HepG2 (cell line): ENCODE measurements at regions not wholly inside any gene's neighbourhood (a gene's known extent, or its start where the extent isn't known, plus 50 kb on each side); places are given as distances from the start of the nearest gene placed in this dataset.

Experiments used
- ATAC-seq: fragments of 200-7000 bp; cut with Tn5 transposase; 3 replicates; pipeline ENCODE4 v1.9.1; 2020; ENCODE audit warnings: mild to moderate bottlenecking, moderate library complexity
- BruUV-seq: library from RNA; stranded (reverse); fragments of 400-500 nt; replicated peaks from 2 replicates; lab custom pipeline; 2021; lab: Mats Ljungman, UMichigan
- CTCF ChIA-PET: fragments of 300-600 bp; formaldehyde crosslinking; extraction: SDS; loops from one replicate; lab custom pipeline; 2021; ENCODE audit warnings: low total read pairs, inconsistent platforms, low intra/inter-chr PET ratio; lab: Yijun Ruan, JAX
- POLR2A ChIA-PET: fragments of 350-600 bp; sonication (Branson Sonifier 250); formaldehyde crosslinking; loops from one replicate; lab custom pipeline; 2020; ENCODE audit warnings: antibody characterized with exemption, inconsistent platforms; lab: Yijun Ruan, JAX
- DNase-seq: peaks from one replicate; pipeline ENCODE4 v3.0.0-alpha.2; 2015; ENCODE audit warnings: low spot score
- FAIRE-seq: peaks from 3 replicates; lab custom pipeline; 2011; peaks lifted over from hg19 to GRCh38; lab: Jason Lieb, UNC
- H2AFZ ChIP-seq: one replicate; pipeline ENCODE4 v1.6.1; 2011; ENCODE audit warnings: low read length, inconsistent platforms
- H3K27ac ChIP-seq: fragments of 300-600 bp; 3 replicates; pipeline ENCODE4 v1.8.0; 2011; ENCODE audit warnings: mixed run types, mild to moderate bottlenecking, mixed read lengths, low read length, inconsistent platforms; ENCODE audit not compliant: insufficient read depth; ENCODE audit errors: extremely low read length
- H3K27me3 ChIP-seq, 2 experiments: fragments of 200-600 bp in 1 of 2; 2 replicates in 1 of 2; 3 replicates in 1 of 2; pipeline versions ENCODE4 v1.6.0 to v1.8.0; 2011; ENCODE audit warnings: low read length in 2 of 2, mild to moderate bottlenecking in 2 of 2, moderate library complexity in 2 of 2, inconsistent platforms in 1 of 2; ENCODE audit not compliant: insufficient read depth in 2 of 2, control insufficient read depth in 1 of 2
- H3K36me3 ChIP-seq, 2 experiments: fragments of 200-600 bp in 1 of 2; replicated peaks in 1 of 2; 2 replicates in 1 of 2; 3 replicates in 1 of 2; pipeline versions ENCODE4 v1.5.1 to v1.8.0; 2011; ENCODE audit warnings: low read length in 2 of 2, inconsistent platforms in 1 of 2; ENCODE audit not compliant: insufficient read depth in 2 of 2, control insufficient read depth in 1 of 2
- H3K4me1 ChIP-seq: 2 replicates; pipeline ENCODE4 v1.5.1; 2012; ENCODE audit warnings: low read length, inconsistent platforms; ENCODE audit not compliant: insufficient read depth
- H3K4me2 ChIP-seq: 2 replicates; pipeline ENCODE4 v1.6.0; 2011; ENCODE audit warnings: low read depth, low read length, inconsistent platforms
- H3K4me3 ChIP-seq, 3 experiments: fragments of 200-600 bp in 1 of 3; sonication (generic), shearing (Covaris generic) in 1 of 3; replicated peaks in 1 of 3; 2 replicates each; pipeline ENCODE4 v1.5.1; 2011 to 2016; ENCODE audit warnings: low read length in 3 of 3, inconsistent platforms in 2 of 3, low read depth in 2 of 3, mild to moderate bottlenecking in 2 of 3, control low read depth in 1 of 3, mixed read lengths in 1 of 3; ENCODE audit not compliant: insufficient read depth in 1 of 3
- H3K79me2 ChIP-seq: one replicate; pipeline ENCODE4 v1.6.1; 2011; ENCODE audit warnings: low read length, inconsistent platforms; ENCODE audit not compliant: insufficient read depth
- H3K9ac ChIP-seq: 2 replicates; pipeline ENCODE4 v1.6.0; 2011; ENCODE audit warnings: mild to moderate bottlenecking, low read depth, low read length, inconsistent platforms; ENCODE audit not compliant: insufficient read depth
- H3K9me3 ChIP-seq: 2 replicates; pipeline ENCODE4 v1.5.1; 2012; ENCODE audit warnings: mild to moderate bottlenecking, low read length
- H4K20me1 ChIP-seq: 2 replicates; pipeline ENCODE4 v1.6.0; 2011; ENCODE audit warnings: inconsistent platforms, mild to moderate bottlenecking, low read length, moderate library complexity; ENCODE audit not compliant: insufficient read depth
- CREM ChIP-seq, 2 experiments: sonication (generic) in 1 of 2; formaldehyde crosslinking in 1 of 2; IDR thresholded peaks; 2 replicates each; pipeline versions ENCODE4 v1.4.0 to v1.6.1; 2016 to 2020; ENCODE audit warnings: antibody characterized with exemption in 1 of 2, mild to moderate bottlenecking in 1 of 2, missing genetic modification reagents in 1 of 2
- ELF3 ChIP-seq: IDR thresholded peaks from 2 replicates; pipeline ENCODE4 v1.6.1; 2016; ENCODE audit warnings: missing genetic modification reagents, missing compliant biosample characterization
- FOXC1 ChIP-seq: sonication (generic); formaldehyde crosslinking; IDR thresholded peaks from 2 replicates; pipeline ENCODE4 v1.8.0; 2022; ENCODE audit warnings: mild to moderate bottlenecking, missing genetic modification reagents, borderline replicate concordance
- NPAS2 ChIP-seq: sonication (generic); formaldehyde crosslinking; IDR thresholded peaks from 2 replicates; pipeline ENCODE4 v1.8.0; 2022; ENCODE audit warnings: mild to moderate bottlenecking, missing genetic modification reagents, borderline replicate concordance
- PRMT3 ChIP-seq: sonication (generic); formaldehyde crosslinking; IDR thresholded peaks from 2 replicates; pipeline ENCODE4 v1.8.1; 2022; ENCODE audit warnings: low read depth, mild to moderate bottlenecking, moderate library complexity, missing genetic modification reagents, borderline replicate concordance
- ZFP82 ChIP-seq: sonication (generic); formaldehyde crosslinking; IDR thresholded peaks from 2 replicates; pipeline ENCODE4 v1.5.1; 2020; ENCODE audit warnings: mild to moderate bottlenecking, missing genetic modification reagents, borderline replicate concordance
- ZNF143 ChIP-seq: sonication (generic); formaldehyde crosslinking; IDR thresholded peaks from 2 replicates; pipeline ENCODE4 v1.4.0; 2020; ENCODE audit warnings: missing genetic modification reagents
- ZNF232 ChIP-seq: sonication (generic); formaldehyde crosslinking; IDR thresholded peaks from 2 replicates; pipeline ENCODE4 v1.4.0; 2020; ENCODE audit warnings: missing genetic modification reagents, borderline replicate concordance
- ZNF33A ChIP-seq: sonication (generic); formaldehyde crosslinking; IDR thresholded peaks from 2 replicates; pipeline ENCODE4 v1.5.1; 2020; ENCODE audit warnings: missing genetic modification reagents, mild to moderate bottlenecking, moderate library complexity, borderline replicate concordance
- ZNF615 ChIP-seq: sonication (generic); formaldehyde crosslinking; IDR thresholded peaks from 2 replicates; pipeline ENCODE4 v1.5.0; 2020; ENCODE audit warnings: mild to moderate bottlenecking, missing genetic modification reagents, borderline replicate concordance
- WGBS: methylation state at CpG from one replicate; pipeline ENCODE4 v1.1.6; 2017; ENCODE audit warnings: low lambda C conversion rate; 5-methylcytosine and 5-hydroxymethylcytosine counted together
- in situ Hi-C: cut with HindIII; loops from 2 replicates; pipeline ENCODE4 v1.10.0; 2017; ENCODE audit warnings: low pct_unique_long_range_greater_than_20kb; ENCODE audit not compliant: extremely low pct_ligation_motif_present
- intact Hi-C: fragments of 100-400 bp; cut with micrococcal nuclease; formaldehyde crosslinking; loops from one replicate; pipeline ENCODE4 v1.10.0; 2022; ENCODE audit not compliant: unreplicated experiment

DNA sequence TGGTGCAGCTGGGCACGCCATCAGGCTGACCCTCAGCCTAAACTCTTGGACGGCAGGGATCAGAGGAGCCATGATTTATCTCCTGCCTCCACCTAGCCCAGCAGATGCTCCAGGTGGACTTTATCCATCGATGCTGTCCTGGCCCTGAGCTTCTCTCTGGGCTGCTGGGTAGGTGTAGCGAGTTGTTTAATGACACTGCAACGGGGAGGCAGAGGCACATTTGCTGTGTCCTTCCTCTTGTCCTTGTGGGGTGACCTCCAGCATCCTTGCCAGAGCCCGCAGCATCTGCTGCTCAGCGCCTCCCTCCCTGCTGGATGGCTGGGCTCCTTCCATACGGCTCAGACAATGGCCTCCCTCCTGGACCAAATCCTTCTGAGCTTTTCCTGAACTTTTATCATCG is 103.1 kb upstream of the IRX4 start:
- ATAC-seq (no peak), DNase-seq (no peak), FAIRE-seq (no peak)
- intact Hi-C loops (no loop called here), in situ Hi-C loops (no loop called here)
- H3K27ac ChIP-seq = no peak overlapping the region
- no peaks in the 10 kb centered on the region for H4K20me1 ChIP-seq
- H3K36me3 ChIP-seq = no peaks in the 10 kb centered on the region
- H3K4me2 ChIP-seq = no peak overlapping the region
- H3K79me2 ChIP-seq = no peaks in the 10 kb centered on the region
- ChIA-PET CTCF (no interaction called here), POLR2A (no interaction called here)
- no peak overlapping the region for H2AFZ ChIP-seq
- H3K4me1 ChIP-seq = no peaks in the 10 kb centered on the region
- H3K27me3 ChIP-seq = peaks cover 0 to 1% of the 10 kb centered on the region in 2 experiments; a peak in 1 of 5 replicates
- no TSS peak for BruUV-seq
- WGBS = 8% methylated on average over 6 of the region's 9 CpGs
- TF ChIP-seq ZNF232 (CRISPR knock-in tag) (no peak), ZNF615 (CRISPR knock-in tag) (no peak), ZNF143 (no peak), NPAS2 (CRISPR knock-in tag) (no peak), PRMT3 (CRISPR knock-in tag) (no peak), ZNF33A (CRISPR knock-in tag) (no peak), CREM (IDR thresholded peaks at IDR 0.05) (no peak), CREM (CRISPR knock-in tag; IDR thresholded peaks at IDR 0.05) (no peak), ELF3 (CRISPR knock-in tag) (no peak), FOXC1 (CRISPR knock-in tag) (no peak), ZFP82 (CRISPR knock-in tag) (no peak)
- H3K4me3 ChIP-seq = no peak overlapping the region
- no peaks in the 10 kb centered on the region for H3K9me3 ChIP-seq
- H3K9ac ChIP-seq = no peak overlapping the region
